ENCODE measurements at regions not wholly inside any gene's neighbourhood (a gene's known extent, or its start where the extent isn't known, plus 50 kb on each side); places are given as distances from the start of the nearest gene placed in this dataset.

- no peak overlapping the region for H3K18ac ChIP-seq (ENCODE audit: extremely low read depth, low read length)
- H3K27me3 ChIP-seq (replicated peaks in 1 of 4; ENCODE audit: control insufficient read depth in 3 of 4, extremely low read depth in 1 of 4, insufficient read depth in 3 of 4, low read length in 3 of 4), result no peaks in the 10 kb centered on the region
- no peak overlapping the region for H2BK15ac ChIP-seq (ENCODE audit: low read length)
- H3K27ac ChIP-seq (ENCODE audit: low read depth, low read length), result no peak overlapping the region
- H3K9ac ChIP-seq (replicated peaks in 1 of 4; ENCODE audit: extremely low read depth in 1 of 4, low read depth in 3 of 4, low read length in 3 of 4), result no peak overlapping the region
- no peaks in the 10 kb centered on the region; the same call in 1 of the 2 replicates for H3K23me2 ChIP-seq (ENCODE audit: low read depth, low read length)
- H2AFZ ChIP-seq (ENCODE audit: low read length), result no peak overlapping the region
- no peak overlapping the region for H4K8ac ChIP-seq (ENCODE audit: extremely low read depth, insufficient read depth, low read length)
- no peaks in the 10 kb centered on the region for H3K4me1 ChIP-seq (replicated peaks in 1 of 4; ENCODE audit: control insufficient read depth in 3 of 4, insufficient read depth in 4 of 4, low read length in 3 of 4)
- no peak overlapping the region for H3K14ac ChIP-seq (ENCODE audit: insufficient read length)
- WGBS, 2 experiments (ENCODE audit: extremely low coverage in 1 of 2, insufficient coverage in 1 of 2, insufficient read length in 1 of 2, insufficient replicate concordance in 2 of 2, low coverage in 1 of 2, low lambda C conversion rate in 2 of 2, missing lambda C conversion rate in 1 of 2), result 100% methylated on average over 1 of the region's 1 CpG; no CpG with 5 or more reads in 1 of the 2 experiments
- FAIRE-seq (no peak), DNase-seq (ENCODE audit: low read depth in 1 of 2, low spot score in 2 of 2) (no peak)
- no peak overlapping the region for H3K4ac ChIP-seq (replicated peaks; ENCODE audit: insufficient read length, low read depth, low read length)
- no peak overlapping the region for H2BK12ac ChIP-seq (ENCODE audit: low read depth, low read length)
- no peak overlapping the region for H4K5ac ChIP-seq (ENCODE audit: insufficient read length, low read depth, low read length)
- H3K56ac ChIP-seq (replicated peaks; ENCODE audit: insufficient read length, low read depth, low read length), result no peak overlapping the region
- ChIA-PET CTCF (ENCODE audit: partially characterized antibody) (no interaction called here), POLR2A (ENCODE audit: partially characterized antibody) (no interaction called here)
- H3K4me2 ChIP-seq (ENCODE audit: insufficient read depth in 1 of 2, low read depth in 2 of 2, low read length in 2 of 2), result no peak overlapping the region
- no peak overlapping the region for H4K91ac ChIP-seq (replicated peaks; ENCODE audit: insufficient read length, low read length)
- H3K9me3 ChIP-seq (ENCODE audit: insufficient read depth in 2 of 2, low read depth in 1 of 2, low read length in 1 of 2), result 0 out of 4 replicates have a peak, but pooled peaks cover 0 to 3% of the 10 kb centered on the region in 2 experiments
- H3K4me3 ChIP-seq (ENCODE audit: extremely low read depth in 1 of 4, insufficient read depth in 2 of 4, low read depth in 3 of 4, low read length in 4 of 4), result no peak overlapping the region
- no peak overlapping the region for H2BK5ac ChIP-seq (ENCODE audit: low read depth, low read length)
- H2BK20ac ChIP-seq (ENCODE audit: low read length), result no peak overlapping the region
- H2BK120ac ChIP-seq (replicated peaks; ENCODE audit: low read depth, low read length), result no peak overlapping the region
- H3K79me2 ChIP-seq (ENCODE audit: control insufficient read depth in 1 of 2, insufficient read depth in 2 of 2, low read length in 2 of 2), result no peaks in the 10 kb centered on the region
- H2AK5ac ChIP-seq (ENCODE audit: low read depth, low read length), result no peak overlapping the region
- no peak overlapping the region for H3K23ac ChIP-seq (ENCODE audit: insufficient read length)
- H3K36me3 ChIP-seq (ENCODE audit: control insufficient read depth in 2 of 4, insufficient read depth in 4 of 4, low read length in 3 of 4), result no peaks in the 10 kb centered on the region
- no peaks in the 10 kb centered on the region for H4K20me1 ChIP-seq (replicated peaks in 1 of 2; ENCODE audit: control insufficient read depth in 1 of 2, insufficient read depth in 2 of 2, low read length in 2 of 2)
- H3K79me1 ChIP-seq (ENCODE audit: low read depth, low read length), result no peaks in the 10 kb centered on the region
- TF ChIP-seq EGR1 (IDR thresholded peaks at IDR 0.05; ENCODE audit: borderline replicate concordance, low read depth, low read length) (no peak), NRF1 (IDR thresholded peaks at IDR 0.05; ENCODE audit: low read depth, low read length) (no peak), SIN3A (conservative IDR thresholded peaks at IDR 0.05 in 1 of 2, IDR thresholded peaks at IDR 0.05 in 1 of 2; ENCODE audit: low read depth in 1 of 2, low read length in 2 of 2) (no peak), CHD1 (IDR thresholded peaks at IDR 0.05; ENCODE audit: low read depth, low read length) (no peak), EP300 (IDR thresholded peaks at IDR 0.05; ENCODE audit: borderline replicate concordance in 1 of 2, low read depth in 2 of 2, low read length in 2 of 2) (no peak), RFX5 (IDR thresholded peaks at IDR 0.05; ENCODE audit: borderline replicate concordance, low read depth, low read length) (no peak), MAFK (IDR thresholded peaks at IDR 0.05; ENCODE audit: low read depth, low read length) (no peak), GABPA (IDR thresholded peaks at IDR 0.05; ENCODE audit: borderline replicate concordance, insufficient read depth, low read length) (no peak), CBX8 (IDR thresholded peaks at IDR 0.05; ENCODE audit: borderline replicate concordance, low read depth, low read length) (no peak), CHD2 (IDR thresholded peaks at IDR 0.05; ENCODE audit: low read length) (no peak), POLR2A (IDR thresholded peaks at IDR 0.05; ENCODE audit: control extremely low read depth in 1 of 2, low read depth in 2 of 2, low read length in 2 of 2) (no peak), TCF12 (IDR thresholded peaks at IDR 0.05; ENCODE audit: low read depth, low read length) (no peak), JUND (IDR thresholded peaks at IDR 0.05; ENCODE audit: low read length) (no peak), SIRT6 (IDR thresholded peaks at IDR 0.05; ENCODE audit: low read length) (no peak), SAP30 (IDR thresholded peaks at IDR 0.05; ENCODE audit: insufficient read depth, insufficient replicate concordance, low read length) (no peak), FOSL1 (IDR thresholded peaks at IDR 0.05; ENCODE audit: insufficient read depth, low read depth, low read length) (no peak)
Measured at GRCh38 chr6:131410785-131411184, 162.2 kb upstream of the ARG1 start.
